Adrenal gland (tissue), 5 donors: ENCODE measurements at regions not wholly inside any gene's neighbourhood (a gene's known extent, or its start where the extent isn't known, plus 50 kb on each side); places are given as distances from the start of the nearest gene placed in this dataset.

Experiments
- POLR2A ChIP-seq, 2 donors: fragments of 450-650 bp; IDR thresholded peaks; one replicate each; pipeline ENCODE4 v1.6.1; 2017; ENCODE audit warnings: antibody characterized with exemption in 2 of 2, mild to moderate bottlenecking in 2 of 2, moderate library complexity in 1 of 2
- TF ChIP-seq, protein P1 (sequence below), 6 experiments: fragments of 450-650 bp in 4 of 6; fragments of 200-600 bp in 2 of 6; sonication (generic) in 1 of 6; IDR thresholded peaks; 1 replicate in 5 of 6; 2 replicates in 1 of 6; pipeline versions ENCODE4 v1.5.1 to v1.8.0; 2016 to 2021; ENCODE audit warnings: antibody characterized with exemption in 6 of 6, mild to moderate bottlenecking in 2 of 6, moderate library complexity in 1 of 6
- donor health status: DM: no; HTN: no; CAD: no.

- TF ChIP-seq POLR2A (IDR thresholded peaks at IDR 0.05) = no peak
- TF ChIP-seq, protein P1, sequence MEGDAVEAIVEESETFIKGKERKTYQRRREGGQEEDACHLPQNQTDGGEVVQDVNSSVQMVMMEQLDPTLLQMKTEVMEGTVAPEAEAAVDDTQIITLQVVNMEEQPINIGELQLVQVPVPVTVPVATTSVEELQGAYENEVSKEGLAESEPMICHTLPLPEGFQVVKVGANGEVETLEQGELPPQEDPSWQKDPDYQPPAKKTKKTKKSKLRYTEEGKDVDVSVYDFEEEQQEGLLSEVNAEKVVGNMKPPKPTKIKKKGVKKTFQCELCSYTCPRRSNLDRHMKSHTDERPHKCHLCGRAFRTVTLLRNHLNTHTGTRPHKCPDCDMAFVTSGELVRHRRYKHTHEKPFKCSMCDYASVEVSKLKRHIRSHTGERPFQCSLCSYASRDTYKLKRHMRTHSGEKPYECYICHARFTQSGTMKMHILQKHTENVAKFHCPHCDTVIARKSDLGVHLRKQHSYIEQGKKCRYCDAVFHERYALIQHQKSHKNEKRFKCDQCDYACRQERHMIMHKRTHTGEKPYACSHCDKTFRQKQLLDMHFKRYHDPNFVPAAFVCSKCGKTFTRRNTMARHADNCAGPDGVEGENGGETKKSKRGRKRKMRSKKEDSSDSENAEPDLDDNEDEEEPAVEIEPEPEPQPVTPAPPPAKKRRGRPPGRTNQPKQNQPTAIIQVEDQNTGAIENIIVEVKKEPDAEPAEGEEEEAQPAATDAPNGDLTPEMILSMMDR (IDR thresholded peaks at IDR 0.05) = no peak
These were observed 185.8 kb upstream of the ELAVL2 start for GRCh38 chr9:24011881-24012280.
